Right renal cortex interstitium (tissue), 3 donors: ENCODE measurements at regions not wholly inside any gene's neighbourhood (a gene's known extent, or its start where the extent isn't known, plus 50 kb on each side); places are given as distances from the start of the nearest gene placed in this dataset.

Experiments used
- DNase-seq, 3 donors: peaks; one replicate each; pipeline ENCODE4 v3.0.0-alpha.2; 2013; ENCODE audit warnings: low read depth in 3 of 3, low spot score in 2 of 3

DNA sequence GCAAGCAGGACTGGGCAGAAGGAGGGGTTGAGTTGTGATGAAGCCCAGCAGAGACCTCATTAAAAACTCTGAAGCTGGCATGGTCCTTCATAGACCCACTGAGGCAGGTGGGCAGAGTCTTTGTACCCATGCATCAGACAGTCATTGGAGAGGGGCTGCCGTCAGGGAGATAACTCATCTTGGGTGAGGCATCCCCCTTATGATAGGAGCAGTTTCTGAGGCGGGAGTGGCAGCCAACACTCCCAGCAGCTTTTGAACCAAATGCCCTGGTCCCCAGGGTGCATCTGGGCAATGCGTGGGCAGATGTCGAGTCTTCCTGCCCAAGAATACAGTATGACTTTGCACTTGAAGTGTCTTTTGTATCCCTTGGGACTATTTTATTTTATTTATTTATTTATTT, 68.1 kb downstream of the HTR5A start:
- no peak for DNase-seq

DNA sequence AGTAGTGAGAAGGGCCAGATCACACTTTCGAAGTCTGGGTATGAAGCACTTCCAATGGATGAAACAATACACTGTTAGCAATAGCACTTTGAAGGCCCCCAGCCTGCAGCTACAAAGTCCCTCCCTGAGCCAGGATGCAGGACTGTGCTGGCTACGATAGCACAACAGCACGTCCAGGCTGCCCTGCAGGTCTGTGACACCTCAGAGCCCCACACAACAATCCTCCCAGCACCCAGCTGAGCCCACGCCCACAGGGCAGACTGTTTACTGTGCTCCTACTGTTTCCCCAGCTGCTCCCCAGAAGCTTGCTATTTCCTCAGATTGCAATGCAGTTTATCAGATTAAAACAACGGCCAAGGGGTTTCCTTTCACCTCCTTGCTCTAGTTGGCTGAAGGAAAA, 71.4 kb downstream of the HTR5A start:
- no peak for DNase-seq

DNA sequence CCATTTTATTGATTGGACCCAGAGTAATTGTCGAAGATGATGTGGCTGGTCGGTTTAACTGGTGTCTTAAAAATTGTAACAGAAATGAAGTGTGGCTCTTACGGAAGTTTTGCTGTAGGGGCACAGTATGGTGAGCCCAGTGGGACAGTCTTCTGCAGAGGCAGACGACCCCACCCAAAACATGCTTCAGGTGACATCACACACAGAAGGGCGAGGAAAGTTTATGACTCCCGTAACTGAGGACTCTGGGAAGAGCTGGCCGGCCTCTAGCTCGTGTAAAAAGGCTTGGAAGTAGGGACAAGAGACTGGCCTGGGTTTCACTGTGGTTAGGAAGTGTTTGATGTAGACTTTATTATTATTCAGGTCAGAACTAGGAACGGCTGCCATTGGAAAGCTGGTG, 73.3 kb downstream of the HTR5A start:
- no peak for DNase-seq

DNA sequence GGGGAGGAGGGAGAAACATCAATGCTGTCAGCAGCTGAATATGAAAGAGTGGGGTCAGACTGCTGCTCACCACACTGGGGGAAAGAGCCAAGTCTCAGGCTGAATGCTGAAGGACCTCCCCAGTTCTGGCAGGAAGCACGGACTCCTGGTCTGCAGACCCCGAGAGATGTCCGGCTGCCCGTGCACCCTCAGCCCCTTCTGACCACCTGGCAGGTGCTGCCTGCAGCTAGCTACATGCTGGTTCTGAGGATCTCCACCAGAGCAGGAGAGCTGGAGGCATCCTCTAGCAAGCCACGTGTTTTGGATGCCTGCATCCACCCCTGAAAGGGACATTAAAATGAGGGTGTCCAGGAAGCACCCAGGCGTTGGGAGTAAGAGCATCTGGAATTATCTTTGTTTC, 74.2 kb downstream of the HTR5A start:
- DNase-seq, result no peak

DNA sequence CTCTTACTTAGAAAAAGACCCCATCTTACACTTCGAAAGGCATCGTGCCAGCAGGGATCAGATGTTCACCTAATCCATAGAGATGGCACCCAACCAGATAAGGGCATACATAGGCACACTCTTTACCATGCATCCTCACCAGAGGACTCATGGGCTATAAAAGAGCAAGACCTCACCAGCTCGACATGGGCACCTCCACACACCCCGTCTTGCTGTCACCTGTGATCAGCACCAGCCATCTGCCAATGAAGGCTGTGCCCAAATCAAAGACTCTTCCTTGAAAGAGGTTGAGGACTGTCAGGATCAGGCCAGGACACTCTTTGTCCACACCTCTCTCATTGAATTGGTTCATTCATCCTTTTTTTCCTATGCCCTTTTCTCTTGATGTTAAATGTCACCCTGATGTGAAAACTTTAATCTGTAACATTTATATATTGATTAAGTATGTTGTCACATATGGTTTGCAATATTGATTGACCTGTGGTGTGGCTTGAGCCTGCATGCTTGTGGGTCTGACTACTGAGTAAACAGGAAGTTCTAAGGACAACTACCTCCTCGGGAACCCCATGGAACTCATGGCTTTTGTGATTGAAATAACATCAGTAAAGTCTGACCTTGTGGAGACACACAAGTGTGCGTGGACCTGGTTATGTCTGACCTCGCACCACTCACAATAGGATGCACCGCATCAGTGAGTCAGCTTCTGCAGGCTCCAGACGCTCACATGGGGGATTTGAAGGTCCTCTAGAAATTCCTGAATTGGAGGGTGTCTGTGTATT, 75.5 kb downstream of the HTR5A start:
- no peak for DNase-seq

DNA sequence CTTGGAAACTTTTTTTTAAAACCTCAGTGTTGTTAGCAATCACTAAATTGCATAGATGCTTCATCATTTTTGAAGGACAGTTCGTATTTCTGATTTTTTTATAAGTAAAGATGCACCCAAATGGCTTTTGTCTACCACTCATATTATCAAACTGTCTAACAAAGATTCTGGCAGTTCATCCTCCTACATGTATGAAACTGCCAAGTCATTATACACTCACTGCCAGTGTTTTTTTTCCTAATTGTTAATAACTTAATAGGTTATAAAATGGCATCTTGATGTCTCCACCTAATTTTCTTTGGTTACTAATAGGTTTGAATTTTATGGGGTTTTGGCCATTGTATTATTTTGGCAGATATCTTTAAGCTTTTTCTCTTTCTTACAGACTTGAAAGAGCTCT, 77.0 kb downstream of the HTR5A start:
- DNase-seq, result no peak

DNA sequence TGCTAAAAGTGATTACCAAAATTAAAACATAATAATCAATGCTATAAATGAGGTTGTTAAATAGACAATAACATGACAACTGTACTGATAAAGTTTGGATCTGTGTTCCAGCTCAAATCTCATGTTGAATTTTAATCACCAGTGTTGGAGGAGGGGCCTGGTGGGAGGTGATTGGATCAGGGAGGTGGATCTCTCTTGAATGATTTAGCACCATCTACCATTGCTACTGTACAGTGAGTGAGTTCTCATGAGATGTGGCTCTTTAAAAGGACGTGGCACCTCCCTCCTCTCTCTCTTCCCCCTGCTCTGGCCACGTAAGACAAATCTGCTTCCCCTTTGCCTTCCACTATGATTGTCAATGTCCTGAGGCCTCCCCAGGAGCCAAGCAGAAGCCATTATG, 77.5 kb downstream of the HTR5A start:
- DNase-seq, result no peak

DNA sequence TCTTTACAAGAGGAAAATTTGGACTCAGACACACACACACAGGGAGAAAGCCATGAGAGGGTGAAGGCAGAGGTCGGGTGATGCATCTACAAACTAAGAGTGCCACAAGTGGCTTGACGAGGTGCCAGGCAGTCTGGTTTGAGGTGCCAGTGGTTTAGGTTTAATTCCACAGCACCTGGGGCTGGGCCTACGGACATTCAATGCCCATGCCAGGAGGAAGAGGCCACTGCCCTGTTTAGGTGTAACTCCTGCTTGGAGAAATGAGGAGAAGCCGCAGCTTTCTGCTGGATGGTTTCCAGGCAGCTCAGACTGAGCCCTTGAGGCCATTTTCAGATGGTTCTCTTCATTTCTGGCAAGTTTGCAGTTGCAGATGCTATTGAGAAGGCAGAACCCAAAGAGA, 83.6 kb downstream of the HTR5A start:
- DNase-seq, result no peak

DNA sequence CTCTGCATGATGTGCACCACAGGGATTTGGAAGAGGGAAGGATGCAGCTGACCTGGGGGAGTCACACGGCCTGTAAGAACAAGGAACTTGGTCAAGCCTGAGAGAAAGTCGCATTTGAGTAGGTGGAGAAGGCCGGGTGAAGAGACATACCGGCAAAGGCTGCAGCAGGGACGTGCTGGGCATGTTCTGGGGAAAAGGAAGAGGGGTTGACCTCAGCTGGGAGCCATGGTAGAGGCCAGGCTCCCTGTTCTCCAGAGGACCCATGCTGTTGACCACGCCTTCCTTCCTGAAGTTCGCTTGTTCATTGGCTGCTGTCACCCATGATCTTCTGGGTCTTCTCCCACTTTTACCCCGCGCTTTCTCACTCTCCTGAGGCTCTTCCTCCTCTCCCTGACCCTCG, 84.5 kb downstream of the HTR5A start:
- DNase-seq, result no peak

DNA sequence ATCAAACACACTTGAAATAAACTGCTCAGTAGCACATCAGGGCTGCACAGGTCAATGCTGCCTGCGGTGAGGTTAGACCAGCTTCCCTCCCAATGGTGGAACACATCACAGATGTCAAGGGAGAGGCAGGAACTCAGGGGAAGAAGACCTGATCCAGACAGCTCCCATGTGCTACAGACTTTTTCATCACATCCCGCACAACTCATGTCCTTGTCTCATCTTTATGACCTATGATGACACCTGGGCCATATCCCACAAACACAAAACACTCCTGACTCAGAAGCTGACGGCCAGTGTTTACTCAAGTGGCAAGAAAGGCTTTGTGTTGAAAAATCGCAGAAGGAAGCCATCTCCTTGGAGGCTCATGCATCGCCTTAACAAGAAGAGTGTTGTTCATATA, 91.6 kb downstream of the HTR5A start:
- DNase-seq, result no peak

DNA sequence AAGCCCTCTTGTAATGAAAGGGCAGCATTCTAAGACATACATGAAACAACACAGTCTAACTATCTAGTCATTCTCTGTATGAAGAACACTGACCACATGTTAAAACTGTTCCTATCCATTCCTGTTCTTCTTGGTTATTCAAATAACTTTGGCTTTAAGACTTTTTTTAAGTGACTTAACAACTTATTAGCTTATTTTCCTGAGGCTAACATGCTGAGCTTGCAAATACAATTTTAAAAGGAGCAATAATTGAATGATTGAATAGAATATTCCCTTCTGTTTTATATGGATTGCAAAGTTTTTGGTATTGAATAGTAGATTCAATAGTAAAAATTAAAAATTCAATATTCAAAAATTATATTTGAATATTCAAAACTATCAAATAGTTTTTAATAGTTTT, 92.3 kb downstream of the HTR5A start:
- no peak for DNase-seq

DNA sequence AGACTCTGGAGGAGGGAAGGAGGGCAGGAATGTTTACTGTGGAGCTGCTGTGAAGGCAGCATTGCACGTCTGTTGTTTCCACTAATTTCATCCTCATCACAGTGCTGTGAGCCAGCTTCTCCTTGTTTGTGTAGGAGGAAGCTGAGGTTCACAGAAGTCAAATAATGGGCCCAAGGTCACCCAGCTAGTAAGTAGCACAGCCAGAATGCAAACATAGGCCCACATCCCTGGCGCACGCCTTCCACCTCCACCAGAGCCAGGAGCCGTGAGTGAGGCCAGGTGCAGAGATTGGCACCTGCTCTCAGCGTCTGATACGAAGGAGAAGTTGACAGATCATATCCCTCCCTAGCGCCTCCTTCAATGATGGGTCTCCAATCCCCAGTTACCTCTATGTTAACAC, 93.6 kb downstream of the HTR5A start:
- no peak for DNase-seq

DNA sequence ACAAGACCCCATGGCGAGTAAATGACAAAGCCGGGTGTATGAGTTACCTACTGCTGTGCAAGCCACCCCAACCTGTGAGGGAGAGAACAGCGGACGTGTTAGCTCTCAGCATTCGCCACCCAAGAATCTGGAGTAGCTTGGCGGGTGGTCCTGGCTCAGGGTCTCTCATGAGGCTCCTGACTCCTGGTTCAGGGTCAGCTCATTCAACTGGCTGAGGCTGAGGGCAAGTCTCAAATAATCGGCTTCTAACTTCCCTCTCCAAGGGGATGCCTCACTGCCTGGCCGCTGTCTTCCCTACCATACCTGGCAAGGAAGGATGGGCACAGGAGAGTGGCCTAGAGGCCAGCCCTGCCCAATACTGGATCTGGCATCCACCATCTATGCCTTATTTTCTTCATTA, 94.2 kb downstream of the HTR5A start:
- DNase-seq, result no peak

DNA sequence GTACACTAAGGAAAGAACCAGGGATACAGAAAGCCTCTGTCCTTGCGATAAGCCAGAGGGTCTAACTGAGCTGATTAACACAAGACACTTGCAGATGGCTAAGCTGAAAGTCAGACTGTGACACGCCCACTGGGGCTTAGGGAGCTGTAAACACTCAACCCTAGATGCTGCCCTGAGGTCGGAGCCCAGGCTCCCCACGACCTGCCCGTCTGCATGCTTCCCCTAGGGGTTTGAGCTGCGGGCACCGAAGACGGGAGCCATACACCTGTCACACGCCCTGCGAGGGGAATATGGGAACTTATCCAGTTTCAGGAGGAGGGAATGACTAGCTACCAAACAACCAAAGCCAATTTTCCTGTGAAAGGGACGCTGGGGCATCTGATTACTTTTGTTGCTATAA, 96.0 kb downstream of the HTR5A start:
- DNase-seq, result no peak

DNA sequence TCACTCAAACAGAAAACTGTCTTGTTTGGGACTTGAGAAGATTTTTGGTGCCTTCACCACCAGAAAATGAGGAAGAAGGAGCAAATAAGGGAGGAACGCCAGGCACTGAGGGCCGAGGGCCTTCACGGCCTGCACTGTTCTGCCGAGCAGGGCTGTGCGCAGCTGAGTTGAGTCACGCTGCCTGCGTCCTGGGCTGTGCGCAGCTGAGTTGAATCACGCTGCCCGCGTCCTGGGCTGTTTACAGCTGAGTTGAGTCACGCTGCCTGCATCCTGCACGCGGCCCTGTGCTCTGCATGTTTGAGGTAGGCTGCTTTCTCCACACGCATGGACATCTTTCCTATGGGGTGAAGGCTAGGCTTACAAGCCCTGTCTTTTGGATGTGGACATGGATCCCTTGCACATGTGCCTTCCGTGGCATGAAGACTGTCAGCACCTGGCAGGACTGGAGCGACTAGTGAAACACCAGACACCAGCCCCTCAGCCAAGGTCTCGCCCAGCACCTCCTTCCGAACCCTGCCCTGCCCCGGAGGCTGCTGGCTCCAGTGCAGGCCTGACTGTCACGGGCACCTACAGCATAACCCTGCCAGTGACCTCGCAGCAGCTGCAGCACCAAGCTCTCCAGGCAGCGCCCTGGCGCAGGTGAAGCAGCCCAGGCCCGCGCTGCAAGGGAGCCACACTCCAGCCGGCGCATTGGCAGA, 96.7 kb downstream of the HTR5A start:
- no peak for DNase-seq

DNA sequence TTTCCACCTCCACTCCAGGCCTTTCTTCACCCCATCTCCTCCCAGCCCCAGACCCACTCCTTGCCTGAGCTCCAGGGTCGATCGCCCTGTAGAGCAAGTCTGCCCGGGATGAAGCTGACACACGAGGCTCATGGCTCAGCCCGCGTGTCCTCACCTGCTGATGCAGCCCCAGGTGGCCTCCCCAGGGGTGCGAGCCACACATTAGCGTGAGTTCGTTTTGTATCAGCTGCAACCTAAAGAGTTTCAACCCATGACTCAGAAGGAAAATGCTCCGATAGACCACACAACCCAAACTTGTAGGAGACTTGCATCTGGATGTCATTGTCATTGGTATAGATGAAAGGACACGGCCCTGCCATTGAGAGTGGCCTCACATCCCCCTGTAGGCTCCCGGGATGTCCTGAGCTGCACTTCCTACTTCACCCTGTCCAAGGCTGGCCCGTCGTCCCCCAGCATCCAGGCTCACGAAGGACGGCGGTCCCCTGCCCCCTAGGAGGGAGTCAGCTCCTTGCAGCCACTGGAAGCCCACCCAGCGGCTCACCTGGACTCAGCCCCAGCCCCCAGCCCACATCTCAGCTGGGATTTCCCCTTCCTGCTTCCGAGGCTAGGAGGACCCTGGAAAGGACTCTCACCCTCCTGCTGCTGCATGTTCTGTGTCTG, 97.7 kb downstream of the HTR5A start:
- no peak for DNase-seq

DNA sequence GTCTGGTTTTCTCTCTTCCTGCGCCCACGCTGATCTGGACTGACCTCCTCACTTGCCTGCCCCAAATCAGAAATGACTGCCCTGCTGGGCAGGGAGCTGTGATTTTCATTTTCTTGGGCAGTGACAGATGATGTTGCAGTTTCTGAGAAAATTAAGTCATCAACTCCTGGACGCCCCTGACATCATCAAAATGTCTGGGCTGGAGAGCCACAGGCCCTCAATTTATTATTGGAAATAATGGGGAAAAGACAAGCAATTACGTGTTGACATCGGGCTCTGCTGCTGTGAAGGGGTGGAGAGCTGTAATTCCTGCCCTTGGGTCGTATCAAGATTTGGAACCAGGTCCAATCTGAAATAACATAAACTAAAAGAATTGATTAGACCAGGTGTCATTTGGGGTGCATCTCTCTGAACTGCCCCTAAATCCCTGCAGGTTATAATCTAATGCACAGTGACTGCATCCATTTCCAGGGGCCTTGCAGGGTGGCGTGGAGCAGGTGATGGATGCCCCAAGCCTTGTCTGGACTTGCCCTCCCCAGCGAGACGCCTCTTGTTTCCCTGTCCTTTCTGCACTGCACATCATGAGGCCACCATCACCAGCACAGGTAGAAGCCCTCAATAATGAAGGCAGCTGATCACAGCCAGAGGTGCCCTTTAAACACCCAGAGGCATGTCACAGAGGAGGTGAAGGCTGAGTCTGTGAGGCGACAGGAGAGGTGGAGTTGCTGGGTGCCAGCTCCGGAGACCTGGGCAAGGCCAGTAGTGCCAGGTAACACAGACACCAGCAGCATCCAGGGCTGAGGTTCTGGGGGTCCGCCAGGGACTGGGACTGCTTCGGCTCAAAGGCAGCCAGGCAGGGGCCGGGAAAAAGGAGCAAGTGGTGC, 98.7 kb downstream of the HTR5A start:
- DNase-seq, result no peak

DNA sequence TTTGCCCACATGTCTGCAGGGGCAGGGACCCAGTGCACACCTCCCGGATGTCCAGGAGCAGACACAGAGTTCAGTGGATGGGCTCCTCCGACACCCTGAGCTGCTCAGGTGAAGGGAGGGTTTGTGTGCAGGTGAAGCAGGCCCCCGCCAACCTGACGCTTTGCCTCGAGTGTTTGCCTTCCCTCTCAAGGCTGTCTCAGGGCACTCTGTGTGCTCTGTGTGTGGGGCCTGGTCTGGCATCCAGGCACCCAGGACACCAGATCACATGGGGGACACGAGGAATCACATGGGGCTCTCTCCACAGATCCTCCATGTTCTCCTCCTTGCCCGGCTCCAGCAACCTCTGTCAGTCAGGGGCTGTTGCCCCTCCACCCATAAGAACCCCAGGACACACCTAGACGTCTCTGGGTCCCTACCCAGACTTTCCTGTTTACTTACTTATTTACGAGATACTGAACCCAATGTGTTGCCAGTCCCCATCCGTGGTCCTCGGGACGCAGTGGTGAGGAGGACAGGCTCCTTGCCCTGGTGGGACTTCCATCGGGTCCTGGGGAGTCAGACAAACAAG, 99.5 kb downstream of the HTR5A start:
- DNase-seq, result no peak

DNA sequence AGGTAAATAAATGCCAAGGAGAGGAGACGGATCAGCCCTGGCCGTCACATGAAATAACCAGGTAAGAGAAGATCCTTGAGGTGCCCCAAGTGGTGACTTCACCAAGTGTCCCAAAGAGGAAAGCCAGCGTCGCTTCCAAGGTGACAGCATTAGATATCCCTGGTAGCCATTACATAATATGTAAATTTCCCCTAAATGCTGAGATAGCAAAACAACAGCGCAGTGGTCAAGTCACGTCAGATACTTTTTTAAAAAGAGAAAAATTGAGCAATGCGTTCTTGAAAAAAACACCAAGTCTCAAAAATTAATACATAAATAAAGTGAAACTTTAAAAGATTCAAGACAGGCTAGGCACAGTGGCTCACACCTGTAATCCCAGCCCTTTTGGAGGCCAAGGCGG, 100.2 kb downstream of the HTR5A start:
- DNase-seq, result no peak

DNA sequence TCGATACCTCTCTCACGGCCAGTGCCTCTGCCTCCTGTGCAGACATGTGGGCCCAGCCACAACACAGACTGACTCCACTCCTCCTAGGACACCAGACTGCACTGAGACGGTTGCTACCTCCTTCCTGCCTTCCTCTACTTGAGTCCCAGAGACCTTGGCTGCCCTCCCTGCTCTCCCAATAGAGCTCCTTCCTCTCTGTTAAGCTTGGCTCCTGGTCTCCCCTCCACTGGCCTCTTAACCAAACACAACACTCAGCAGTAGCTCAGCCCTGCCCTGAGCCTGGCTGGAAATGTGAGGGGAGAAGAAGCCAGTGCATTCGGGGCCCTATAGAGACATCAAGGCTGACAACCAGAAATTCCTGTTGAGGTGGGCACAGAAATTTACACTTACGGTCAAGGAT, 102.0 kb downstream of the HTR5A start:
- DNase-seq, result no peak

DNA sequence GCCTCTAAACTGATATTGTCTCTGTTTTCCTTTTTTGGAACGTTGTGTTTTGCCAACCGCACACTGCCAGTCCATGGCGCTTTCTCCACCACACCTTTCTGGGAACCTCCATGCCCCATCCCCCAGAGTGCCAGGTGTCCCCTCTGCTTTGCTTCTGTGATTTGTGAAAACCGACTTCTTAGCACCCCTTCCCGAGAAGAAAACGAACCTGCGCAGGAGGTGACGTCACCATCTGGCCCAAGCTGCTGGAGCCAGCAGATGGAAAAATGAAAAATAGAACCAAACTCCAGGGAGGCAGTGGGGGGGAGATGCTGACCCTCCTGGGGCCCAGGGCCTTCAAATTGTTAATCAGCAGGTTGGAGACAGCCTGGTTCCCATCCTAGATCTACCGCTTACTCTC, 103.8 kb downstream of the HTR5A start:
- no peak for DNase-seq
